ENCODE measurements at regions not wholly inside any gene's neighbourhood (a gene's known extent, or its start where the extent isn't known, plus 50 kb on each side); places are given as distances from the start of the nearest gene placed in this dataset.

DNA sequence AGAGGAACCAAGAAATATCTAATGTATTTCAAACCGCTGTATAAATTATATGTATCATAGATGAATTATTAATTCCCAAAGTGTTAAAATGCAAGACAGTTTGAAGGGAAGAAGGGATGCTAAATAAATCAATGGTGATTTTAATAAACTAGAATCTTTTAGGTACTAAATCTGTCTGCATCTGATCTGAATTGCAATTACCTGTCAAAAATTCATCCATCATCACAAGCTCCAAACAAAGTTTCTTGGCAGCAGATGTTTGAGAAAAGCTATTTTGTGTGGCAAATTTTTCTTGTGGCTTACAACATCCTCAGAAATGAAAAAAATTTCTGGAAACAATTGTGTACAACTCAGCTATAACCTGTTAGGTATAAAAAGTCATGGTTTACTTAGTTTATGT, 816.0 kb upstream of the NDST4 start:
- Histone ChIP-seq H3K27me3 (ENCODE audit: insufficient read depth, low read length, poor library complexity, severe bottlenecking) (no peaks in the 10 kb centered on the region), H3K4me1 (ENCODE audit: insufficient read depth, low read length, poor library complexity, severe bottlenecking) (no peaks in the 10 kb centered on the region), H3K79me2 (ENCODE audit: insufficient read depth, low read length) (no peaks in the 10 kb centered on the region), H3K4me2 (ENCODE audit: low read depth, low read length, poor library complexity, severe bottlenecking) (no peak overlapping the region), H3K36me3 (ENCODE audit: insufficient read depth, low read length) (no peaks in the 10 kb centered on the region), H2AFZ (ENCODE audit: low read length) (no peak overlapping the region), H3K4me3 (ENCODE audit: low read length, poor library complexity, severe bottlenecking) (no peak overlapping the region), H4K20me1 (ENCODE audit: insufficient read depth, low read length, poor library complexity, severe bottlenecking) (no peaks in the 10 kb centered on the region), H3F3A (ENCODE audit: low read depth) (no peaks in the 10 kb centered on the region), H3K9me2 (replicated peaks; ENCODE audit: low read depth, low read length) (no peaks in the 10 kb centered on the region; the same call in 1 of the 2 replicates), H3K9ac (ENCODE audit: low read depth, low read length, poor library complexity, severe bottlenecking) (no peak overlapping the region), H3K9me3 (ENCODE audit: insufficient read depth, low read depth, low read length) (no peaks in the 10 kb centered on the region)
- TF ChIP-seq EZH2phosphoT487 (IDR thresholded peaks at IDR 0.05; ENCODE audit: borderline replicate concordance), result no peak
- TF ChIP-seq, protein P1, sequence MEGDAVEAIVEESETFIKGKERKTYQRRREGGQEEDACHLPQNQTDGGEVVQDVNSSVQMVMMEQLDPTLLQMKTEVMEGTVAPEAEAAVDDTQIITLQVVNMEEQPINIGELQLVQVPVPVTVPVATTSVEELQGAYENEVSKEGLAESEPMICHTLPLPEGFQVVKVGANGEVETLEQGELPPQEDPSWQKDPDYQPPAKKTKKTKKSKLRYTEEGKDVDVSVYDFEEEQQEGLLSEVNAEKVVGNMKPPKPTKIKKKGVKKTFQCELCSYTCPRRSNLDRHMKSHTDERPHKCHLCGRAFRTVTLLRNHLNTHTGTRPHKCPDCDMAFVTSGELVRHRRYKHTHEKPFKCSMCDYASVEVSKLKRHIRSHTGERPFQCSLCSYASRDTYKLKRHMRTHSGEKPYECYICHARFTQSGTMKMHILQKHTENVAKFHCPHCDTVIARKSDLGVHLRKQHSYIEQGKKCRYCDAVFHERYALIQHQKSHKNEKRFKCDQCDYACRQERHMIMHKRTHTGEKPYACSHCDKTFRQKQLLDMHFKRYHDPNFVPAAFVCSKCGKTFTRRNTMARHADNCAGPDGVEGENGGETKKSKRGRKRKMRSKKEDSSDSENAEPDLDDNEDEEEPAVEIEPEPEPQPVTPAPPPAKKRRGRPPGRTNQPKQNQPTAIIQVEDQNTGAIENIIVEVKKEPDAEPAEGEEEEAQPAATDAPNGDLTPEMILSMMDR (conservative IDR thresholded peaks at IDR 0.05; ENCODE audit: low read length), result no peak

DNA sequence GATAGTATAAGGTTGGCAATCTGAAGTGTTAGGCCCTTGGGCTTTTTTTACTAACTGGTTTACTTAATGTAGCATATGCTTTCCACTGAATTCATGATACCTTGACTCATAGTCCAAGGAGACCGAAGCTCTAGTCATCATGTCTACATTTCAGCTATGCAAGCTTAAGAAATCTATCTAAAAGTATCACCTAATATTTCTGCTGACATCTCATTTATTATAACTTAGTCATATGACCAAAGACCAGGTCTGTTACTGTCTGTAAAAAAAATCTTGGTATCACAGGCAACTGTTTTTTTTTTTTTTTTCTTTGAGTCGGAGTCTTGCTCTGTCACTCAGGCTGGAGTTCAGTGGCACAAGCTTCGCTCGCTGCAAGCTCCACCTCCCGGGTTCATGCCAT, 814.0 kb upstream of the NDST4 start:
- H3K9me2 ChIP-seq (replicated peaks; ENCODE audit: low read depth, low read length), result no peaks in the 10 kb centered on the region; the same call in 1 of the 2 replicates
- no peak overlapping the region for H3K4me2 ChIP-seq (ENCODE audit: low read depth, low read length, poor library complexity, severe bottlenecking)
- H3K9ac ChIP-seq (ENCODE audit: low read depth, low read length, poor library complexity, severe bottlenecking), result no peak overlapping the region
- H3F3A ChIP-seq (ENCODE audit: low read depth), result no peaks in the 10 kb centered on the region
- TF ChIP-seq, protein P1 (conservative IDR thresholded peaks at IDR 0.05; ENCODE audit: low read length), result no peak
- no peak for TF ChIP-seq EZH2phosphoT487 (IDR thresholded peaks at IDR 0.05; ENCODE audit: borderline replicate concordance)
- no peaks in the 10 kb centered on the region for H3K36me3 ChIP-seq (ENCODE audit: insufficient read depth, low read length)
- H3K79me2 ChIP-seq (ENCODE audit: insufficient read depth, low read length), result no peaks in the 10 kb centered on the region
- no peak overlapping the region for H3K4me3 ChIP-seq (ENCODE audit: low read length, poor library complexity, severe bottlenecking)
- no peak overlapping the region for H2AFZ ChIP-seq (ENCODE audit: low read length)
- H3K4me1 ChIP-seq (ENCODE audit: insufficient read depth, low read length, poor library complexity, severe bottlenecking), result no peaks in the 10 kb centered on the region
- H3K9me3 ChIP-seq (ENCODE audit: insufficient read depth, low read depth, low read length), result no peaks in the 10 kb centered on the region
- H3K27me3 ChIP-seq (ENCODE audit: insufficient read depth, low read length, poor library complexity, severe bottlenecking), result no peaks in the 10 kb centered on the region
- no peaks in the 10 kb centered on the region for H4K20me1 ChIP-seq (ENCODE audit: insufficient read depth, low read length, poor library complexity, severe bottlenecking)

DNA sequence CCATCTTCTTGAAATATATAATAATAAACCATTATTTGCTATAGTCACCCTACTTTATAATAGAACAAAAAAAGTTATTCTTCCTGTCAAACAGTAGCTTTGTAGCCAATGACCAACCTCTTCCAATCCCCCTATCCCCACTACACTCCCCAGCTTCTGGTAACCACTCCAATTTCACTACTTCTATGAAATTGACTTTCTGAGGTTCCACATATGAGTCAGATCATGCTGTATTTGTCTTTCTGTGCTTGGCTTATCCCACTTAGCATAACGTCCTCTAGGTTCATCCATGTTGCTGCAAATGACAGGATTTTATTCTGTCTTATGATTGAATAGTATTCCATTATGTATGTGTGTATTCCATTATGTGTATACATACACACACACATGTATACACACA, 809.7 kb upstream of the NDST4 start:
- H3K9me3 ChIP-seq (ENCODE audit: insufficient read depth, low read depth, low read length), result no peaks in the 10 kb centered on the region
- no peak overlapping the region for H3K4me2 ChIP-seq (ENCODE audit: low read depth, low read length, poor library complexity, severe bottlenecking)
- TF ChIP-seq EZH2phosphoT487 (IDR thresholded peaks at IDR 0.05; ENCODE audit: borderline replicate concordance), result no peak
- TF ChIP-seq, protein P1 (conservative IDR thresholded peaks at IDR 0.05; ENCODE audit: low read length), result no peak
- no peaks in the 10 kb centered on the region for H3K9me2 ChIP-seq (replicated peaks; ENCODE audit: low read depth, low read length)
- no peaks in the 10 kb centered on the region for H3K27me3 ChIP-seq (ENCODE audit: insufficient read depth, low read length, poor library complexity, severe bottlenecking)
- H4K20me1 ChIP-seq (ENCODE audit: insufficient read depth, low read length, poor library complexity, severe bottlenecking), result no peaks in the 10 kb centered on the region
- H2AFZ ChIP-seq (ENCODE audit: low read length), result no peak overlapping the region
- no peaks in the 10 kb centered on the region for H3F3A ChIP-seq (ENCODE audit: low read depth)
- H3K4me1 ChIP-seq (ENCODE audit: insufficient read depth, low read length, poor library complexity, severe bottlenecking), result no peaks in the 10 kb centered on the region
- H3K9ac ChIP-seq (ENCODE audit: low read depth, low read length, poor library complexity, severe bottlenecking), result no peak overlapping the region
- H3K79me2 ChIP-seq (ENCODE audit: insufficient read depth, low read length), result no peaks in the 10 kb centered on the region
- no peaks in the 10 kb centered on the region for H3K36me3 ChIP-seq (ENCODE audit: insufficient read depth, low read length)
- no peak overlapping the region for H3K4me3 ChIP-seq (ENCODE audit: low read length, poor library complexity, severe bottlenecking)
